Psoas muscle (tissue), 7 donors: ENCODE measurements at regions not wholly inside any gene's neighbourhood (a gene's known extent, or its start where the extent isn't known, plus 50 kb on each side); places are given as distances from the start of the nearest gene placed in this dataset.
A peak's percentile ranks its signal among the peaks of the same experiment; 100 is the strongest.

ENCODE experiments used
- ATAC-seq, 4 donors: fragments of 200-7000 bp; cut with Tn5 transposase; one replicate each; pipeline ENCODE4 v1.9.1; 2020; ENCODE audit warnings: moderate library complexity in 3 of 4, mild to moderate bottlenecking in 2 of 4
- DNase-seq, 2 donors: peaks; one replicate each; pipeline ENCODE4 v3.0.0-alpha.2; 2020
- H3K27ac ChIP-seq: fragments of 200-600 bp; one replicate; pipeline ENCODE4 v1.8.0; 2022
- H3K27me3 ChIP-seq, 3 donors: fragments of 200-600 bp in 1 of 3; one replicate each; pipeline versions ENCODE4 v1.6.1 to v1.8.0; 2013 to 2022; ENCODE audit warnings: low read length in 2 of 3, mild to moderate bottlenecking in 2 of 3, moderate library complexity in 1 of 3; ENCODE audit not compliant: insufficient read depth in 3 of 3
- H3K36me3 ChIP-seq, 2 donors: fragments of 200-600 bp in 1 of 2; one replicate each; pipeline versions ENCODE4 v1.6.1 to v1.8.0; 2013 to 2022; ENCODE audit warnings: low read depth in 1 of 2, mild to moderate bottlenecking in 1 of 2, moderate library complexity in 1 of 2; ENCODE audit not compliant: insufficient read depth in 1 of 2
- H3K4me1 ChIP-seq: fragments of 200-600 bp; one replicate; pipeline ENCODE4 v1.8.0; 2022
- H3K4me3 ChIP-seq: fragments of 200-600 bp; one replicate; pipeline ENCODE4 v1.8.0; 2022; ENCODE audit warnings: mild to moderate bottlenecking
- H3K9me3 ChIP-seq: fragments of 200-600 bp; one replicate; pipeline ENCODE4 v1.8.0; 2022
- WGBS, 3 donors: extraction: QIAGEN DNeasy Blood & Tissue Kit; methylation state at CpG; one replicate each; pipeline versions ENCODE4 v1.1.6 to v1.1.7; 2013; 5-methylcytosine and 5-hydroxymethylcytosine counted together
- intact Hi-C, 2 donors: fragments of 100-400 bp; cut with DNase I; formaldehyde crosslinking; loops; one replicate each; pipeline versions ENCODE4 v1.11.0 to v1.14.2; 2022
- TF ChIP-seq, protein P1 (sequence below): fragments of 200-600 bp; IDR thresholded peaks from one replicate; pipeline ENCODE4 v1.8.0; 2022; ENCODE audit warnings: antibody characterized with exemption
- donor health status: healthy with polysubstance abuse.
- donor health status: DM: no; HTN: no; CAD: no; lungs with moderate emphysema.
- donor health status: Bipolar disorder and iron deficiency.
- donor health status: healthy.
- donor health status: DM: yes; HTN: yes; CAD: no.
- donor health status: DM: no; HTN: no; CAD: no.
- donor health status: DM: yes; HTN: yes; CAD: no.

DNA sequence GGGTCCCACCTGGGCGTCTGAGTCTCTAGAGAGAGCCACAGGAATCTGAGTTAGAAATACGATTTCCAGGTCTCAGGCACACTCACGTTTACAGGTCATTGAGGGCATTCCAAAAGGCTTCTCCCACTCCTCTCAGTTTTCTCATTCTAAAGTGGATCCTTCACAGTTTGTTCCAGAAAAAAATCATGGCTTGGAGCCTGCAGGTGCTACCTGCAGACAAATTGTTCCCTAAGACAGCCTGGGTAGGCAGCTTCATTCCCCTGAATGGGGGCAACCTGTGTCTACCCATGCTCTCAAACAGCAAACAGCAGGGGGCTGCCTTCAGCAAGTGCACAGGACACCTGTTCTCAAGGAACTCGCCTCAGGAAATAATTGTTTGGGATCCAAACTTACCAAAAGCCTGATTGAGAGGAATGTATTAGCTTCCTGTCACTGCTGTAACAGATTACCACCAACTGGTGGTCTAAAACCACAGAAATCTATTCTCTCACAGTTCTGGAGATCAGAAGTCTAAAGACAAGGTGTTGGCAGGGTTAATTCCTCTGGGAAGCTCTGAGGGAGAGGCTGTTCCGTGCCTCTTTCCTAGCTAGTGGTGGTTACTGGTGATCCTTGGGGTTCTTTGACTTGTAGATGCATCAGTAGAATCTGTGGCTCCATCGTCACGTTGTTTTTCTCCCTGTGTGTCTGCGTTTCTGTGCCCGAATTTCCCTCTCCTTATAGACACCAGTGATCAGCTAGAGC, 117.2 kb downstream of the RAB11FIP2 start:
- intact Hi-C loops, result no loop called here
- 53 to 58% (median 53%) methylated on average over 9 of the region's 9 CpGs for WGBS, 3 donors
- H3K36me3 ChIP-seq, result no peaks in the 10 kb centered on the region
- H3K4me3 ChIP-seq, result no peak overlapping the region
- no peaks in the 10 kb centered on the region for H3K4me1 ChIP-seq
- DNase-seq, result no peak
- ATAC-seq, result no peak
- TF ChIP-seq, protein P1, sequence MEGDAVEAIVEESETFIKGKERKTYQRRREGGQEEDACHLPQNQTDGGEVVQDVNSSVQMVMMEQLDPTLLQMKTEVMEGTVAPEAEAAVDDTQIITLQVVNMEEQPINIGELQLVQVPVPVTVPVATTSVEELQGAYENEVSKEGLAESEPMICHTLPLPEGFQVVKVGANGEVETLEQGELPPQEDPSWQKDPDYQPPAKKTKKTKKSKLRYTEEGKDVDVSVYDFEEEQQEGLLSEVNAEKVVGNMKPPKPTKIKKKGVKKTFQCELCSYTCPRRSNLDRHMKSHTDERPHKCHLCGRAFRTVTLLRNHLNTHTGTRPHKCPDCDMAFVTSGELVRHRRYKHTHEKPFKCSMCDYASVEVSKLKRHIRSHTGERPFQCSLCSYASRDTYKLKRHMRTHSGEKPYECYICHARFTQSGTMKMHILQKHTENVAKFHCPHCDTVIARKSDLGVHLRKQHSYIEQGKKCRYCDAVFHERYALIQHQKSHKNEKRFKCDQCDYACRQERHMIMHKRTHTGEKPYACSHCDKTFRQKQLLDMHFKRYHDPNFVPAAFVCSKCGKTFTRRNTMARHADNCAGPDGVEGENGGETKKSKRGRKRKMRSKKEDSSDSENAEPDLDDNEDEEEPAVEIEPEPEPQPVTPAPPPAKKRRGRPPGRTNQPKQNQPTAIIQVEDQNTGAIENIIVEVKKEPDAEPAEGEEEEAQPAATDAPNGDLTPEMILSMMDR, result no peak
- no peak overlapping the region for H3K27ac ChIP-seq
- H3K9me3 ChIP-seq, result no peaks in the 10 kb centered on the region
- H3K27me3 ChIP-seq, result no peaks in the 10 kb centered on the region

DNA sequence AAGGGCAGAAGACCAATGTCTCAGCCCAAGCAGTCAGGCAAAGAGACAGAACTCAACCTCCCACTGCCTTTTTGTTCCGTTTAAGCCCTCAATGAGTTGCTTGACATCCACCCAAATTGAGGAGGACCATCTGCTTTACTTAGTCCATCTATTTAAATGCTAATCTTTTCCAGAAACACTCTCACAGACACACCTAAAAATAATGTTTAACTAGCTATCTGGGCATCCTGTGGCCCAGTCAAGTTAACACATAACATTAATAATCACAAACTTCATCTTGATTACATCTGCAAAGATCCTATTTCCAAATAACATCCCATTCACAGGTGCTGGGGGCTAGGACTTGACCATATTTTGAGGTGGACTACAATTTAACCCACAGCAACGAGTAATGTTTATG, 115.7 kb downstream of the RAB11FIP2 start:
- Histone ChIP-seq H3K4me1 (no peaks in the 10 kb centered on the region), H3K27ac (no peak overlapping the region), H3K9me3 (no peaks in the 10 kb centered on the region), H3K36me3 (no peaks in the 10 kb centered on the region), H3K27me3 (no peaks in the 10 kb centered on the region), H3K4me3 (no peak overlapping the region)
- ATAC-seq (no peak), DNase-seq (no peak)
- 77 to 97% (median 84%) methylated on average over 2 of the region's 2 CpGs for WGBS, 3 donors
- intact Hi-C loops, result no loop called here
- TF ChIP-seq, protein P1, result no peak

DNA sequence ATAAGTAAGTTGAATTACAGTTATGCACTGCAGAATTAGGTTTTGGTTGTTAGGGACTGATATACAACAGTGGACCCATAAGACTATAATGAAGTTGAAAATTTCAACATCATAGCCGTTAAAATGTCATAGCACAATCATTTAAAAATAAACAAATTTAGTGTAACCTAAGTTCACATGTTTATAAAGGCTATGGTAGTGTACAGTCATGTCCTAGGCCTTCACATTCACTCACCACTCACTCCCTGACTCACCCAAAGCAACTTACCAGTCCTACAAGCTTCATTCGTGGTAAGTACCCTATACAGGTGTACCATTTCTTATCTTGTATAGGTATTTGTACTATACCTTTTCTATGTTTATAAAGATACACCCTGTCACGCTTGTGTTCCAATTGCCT, 113.7 kb downstream of the RAB11FIP2 start:
- DNase-seq, result no peak
- H3K36me3 ChIP-seq, result no peaks in the 10 kb centered on the region
- H3K27me3 ChIP-seq, result no peaks in the 10 kb centered on the region
- H3K4me1 ChIP-seq, result no peaks in the 10 kb centered on the region
- ATAC-seq, result no peak
- H3K4me3 ChIP-seq, result no peak overlapping the region
- TF ChIP-seq, protein P1, result no peak
- H3K27ac ChIP-seq, result no peak overlapping the region
- WGBS, 3 donors, result 76 to 87% (median 82%) methylated on average over 3 of the region's 3 CpGs
- H3K9me3 ChIP-seq, result no peaks in the 10 kb centered on the region
- intact Hi-C loops, result no loop called here

DNA sequence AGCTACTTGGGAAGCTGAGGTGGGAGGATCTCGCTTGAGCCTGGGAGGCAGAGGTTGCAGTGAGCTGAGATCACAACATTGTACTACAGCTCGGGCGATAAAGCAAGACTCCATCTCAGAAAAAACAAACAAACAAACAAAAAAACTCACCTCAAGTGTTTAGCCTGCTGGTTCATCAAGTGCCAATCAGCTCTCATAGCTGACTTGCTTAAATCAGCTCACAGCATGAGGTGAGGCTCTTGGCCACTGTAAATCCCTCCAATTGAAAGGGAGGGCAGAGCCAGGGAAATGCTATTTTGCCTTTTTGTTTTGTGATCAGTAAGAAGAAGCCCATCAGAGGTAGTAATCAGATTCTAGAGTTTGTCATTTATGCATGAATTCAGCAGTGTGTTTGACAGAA, 112.3 kb downstream of the RAB11FIP2 start:
- no peaks in the 10 kb centered on the region for H3K4me1 ChIP-seq
- intact Hi-C loops, result no loop called here
- no peak for ATAC-seq
- no peak for DNase-seq
- no peak overlapping the region for H3K4me3 ChIP-seq
- no peaks in the 10 kb centered on the region for H3K27me3 ChIP-seq
- 78 to 93% (median 88%) methylated on average over 3 of the region's 3 CpGs for WGBS, 3 donors
- H3K27ac ChIP-seq, result no peak overlapping the region
- no peaks in the 10 kb centered on the region for H3K9me3 ChIP-seq
- H3K36me3 ChIP-seq, result no peaks in the 10 kb centered on the region
- TF ChIP-seq, protein P1, result no peak

DNA sequence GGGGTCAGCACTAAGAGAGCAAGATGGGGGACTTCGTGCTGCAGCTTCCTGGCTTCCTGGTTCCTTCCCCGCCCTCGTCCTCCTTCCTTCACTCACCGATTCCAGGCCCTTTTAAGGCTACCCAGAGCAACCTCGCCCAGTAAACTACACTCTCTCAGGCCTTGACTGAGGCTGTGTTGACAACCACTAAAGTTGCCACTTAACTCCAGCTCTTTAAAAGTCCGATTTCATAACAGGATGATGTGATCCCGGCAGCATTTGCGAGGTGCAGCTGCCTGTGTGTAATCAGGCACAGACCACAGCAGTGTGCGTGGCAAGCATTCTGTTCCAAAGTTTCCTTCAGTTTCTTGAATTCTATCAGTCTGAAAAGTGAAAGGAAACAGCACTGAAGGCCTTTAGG, 110.6 kb downstream of the RAB11FIP2 start:
- Histone ChIP-seq H3K27ac (peak overlapping the region; percentile 42), H3K4me3 (no peak overlapping the region), H3K4me1 (no peaks in the 10 kb centered on the region), H3K9me3 (no peaks in the 10 kb centered on the region), H3K27me3 (no peaks in the 10 kb centered on the region), H3K36me3 (no peaks in the 10 kb centered on the region)
- peak; percentile 13 to 65 for DNase-seq
- intact Hi-C loops, result no loop called here
- 21 to 37% (median 28%) methylated on average over 9 of the region's 9 CpGs for WGBS, 3 donors
- TF ChIP-seq, protein P1, result no peak
- peak in 3 of 4 donors; percentile 44 to 80 (median 48) for ATAC-seq
